HCT116 (cell line): ENCODE measurements at regions not wholly inside any gene's neighbourhood (a gene's known extent, or its start where the extent isn't known, plus 50 kb on each side); places are given as distances from the start of the nearest gene placed in this dataset.

ENCODE experiments used
- ATAC-seq: fragments of 200-7000 bp; cut with Tn5 transposase; 2 replicates; pipeline ENCODE4 v1.9.1; 2020; ENCODE audit warnings: mild to moderate bottlenecking, moderate library complexity
- BruUV-seq: library from RNA; stranded (reverse); fragments of 400-500 nt; replicated peaks from 2 replicates; lab custom pipeline; 2021; lab: Mats Ljungman, UMichigan
- CTCF ChIA-PET: fragments of 300-600 bp; sonication (Branson Sonifier 250); formaldehyde crosslinking; loops from one replicate; lab custom pipeline; 2021; ENCODE audit warnings: antibody characterized with exemption; lab: Charles Lee
- POLR2A ChIA-PET: fragments of 300-600, 350-600 bp; sonication (Branson Sonifier 250); formaldehyde crosslinking; loops from one replicate; lab custom pipeline; 2021; ENCODE audit warnings: antibody characterized with exemption; lab: Charles Lee
- RAD21 ChIA-PET, 2 experiments: fragments of 300-600 bp; sonication (Branson Sonifier 250); formaldehyde crosslinking; loops; one replicate each; lab custom pipeline; 2023; ENCODE audit warnings: low total read pairs in 2 of 2; ENCODE audit not compliant: uncharacterized antibody in 2 of 2, unreplicated experiment in 2 of 2, low non-redundant PET in 1 of 2; lab: Charles Lee
- DNase-seq: peaks from one replicate; pipeline ENCODE4 v3.0.0-alpha.2; 2010; ENCODE audit warnings: low read depth, low spot score
- H2AFZ ChIP-seq: fragments of 200-600 bp; shearing (Covaris generic), sonication (generic); 2 replicates; pipeline ENCODE4 v1.6.1; 2017; ENCODE audit warnings: low read depth, mixed run types, mixed read lengths, antibody characterized with exemption, low read length; ENCODE audit not compliant: poor library complexity, severe bottlenecking
- H3K27ac ChIP-seq: 2 replicates; pipeline ENCODE4 v1.5.1; 2012; ENCODE audit warnings: low read depth, low read length
- H3K27me3 ChIP-seq: fragments of 200-600 bp; sonication (generic); 2 replicates; pipeline ENCODE4 v1.6.1; 2016; ENCODE audit warnings: mixed run types, low read length, mixed read lengths; ENCODE audit not compliant: insufficient read depth
- H3K36me3 ChIP-seq, 2 experiments: fragments of 200-500 bp in 1 of 2; fragments of 200-600 bp in 1 of 2; sonication (Bioruptor generic) in 1 of 2; sonication (generic) in 1 of 2; 2 replicates each; pipeline versions ENCODE4 v1.5.1 to v1.6.1; 2014 to 2016; ENCODE audit warnings: low read length in 2 of 2, inconsistent platforms in 1 of 2, mixed read lengths in 1 of 2, mixed run types in 1 of 2; ENCODE audit not compliant: insufficient read depth in 2 of 2, control insufficient read depth in 1 of 2
- H3K4me1 ChIP-seq, 2 experiments: fragments of 200-600 bp in 1 of 2; sonication (generic) in 1 of 2; 2 replicates each; pipeline versions ENCODE4 v1.5.1 to v1.6.1; 2012 to 2017; ENCODE audit warnings: low read length in 2 of 2, inconsistent platforms in 1 of 2, mild to moderate bottlenecking in 1 of 2, mixed read lengths in 1 of 2, mixed run types in 1 of 2, moderate library complexity in 1 of 2; ENCODE audit not compliant: insufficient read depth in 2 of 2, control insufficient read depth in 1 of 2
- H3K4me2 ChIP-seq: fragments of 200-600 bp; sonication (generic); 2 replicates; pipeline ENCODE4 v1.6.1; 2017; ENCODE audit warnings: mixed run types, low read length, mixed read lengths
- H3K4me3 ChIP-seq, 2 experiments: fragments of 200-600 bp in 1 of 2; sonication (generic) in 1 of 2; replicated peaks in 1 of 2; 2 replicates each; pipeline ENCODE4 v1.5.1; 2011 to 2016; ENCODE audit warnings: low read length in 2 of 2, control low read depth in 1 of 2, low read depth in 1 of 2, mild to moderate bottlenecking in 1 of 2, mixed read lengths in 1 of 2, mixed run types in 1 of 2
- H3K79me2 ChIP-seq: fragments of 200-600 bp; sonication (generic); 2 replicates; pipeline ENCODE4 v1.6.1; 2017; ENCODE audit warnings: mild to moderate bottlenecking, mixed run types, low read length, moderate library complexity, mixed read lengths; ENCODE audit not compliant: insufficient read depth
- H3K9ac ChIP-seq: fragments of 200-600 bp; sonication (generic); 2 replicates; pipeline ENCODE4 v1.6.1; 2016; ENCODE audit warnings: low read length, mixed read lengths
- H3K9me2 ChIP-seq: fragments of 200-600 bp; sonication (generic), shearing (Covaris generic); 2 replicates; pipeline ENCODE4 v1.6.1; 2017; ENCODE audit warnings: mixed run types, mild to moderate bottlenecking, moderate library complexity; ENCODE audit not compliant: insufficient read depth
- H3K9me3 ChIP-seq, 2 experiments: fragments of 200-500 bp in 1 of 2; fragments of 200-600 bp in 1 of 2; sonication (Bioruptor generic) in 1 of 2; sonication (generic) in 1 of 2; 2 replicates each; pipeline ENCODE4 v1.6.1; 2014 to 2017; ENCODE audit warnings: low read length in 2 of 2, mixed read lengths in 2 of 2, inconsistent platforms in 1 of 2, low read depth in 1 of 2, mild to moderate bottlenecking in 1 of 2, mixed run types in 1 of 2, moderate library complexity in 1 of 2; ENCODE audit not compliant: control insufficient read depth in 1 of 2, insufficient read depth in 1 of 2
- H4K20me1 ChIP-seq: fragments of 200-600 bp; sonication (generic), shearing (Covaris generic); 2 replicates; pipeline ENCODE4 v1.6.1; 2017; ENCODE audit warnings: mixed run types, mild to moderate bottlenecking, moderate library complexity; ENCODE audit not compliant: insufficient read depth
- CBX3 ChIP-seq: IDR thresholded peaks from 2 replicates; pipeline ENCODE4 v1.6.1; 2012; ENCODE audit warnings: low read depth
- CEBPB ChIP-seq: IDR thresholded peaks from 2 replicates; pipeline ENCODE4 v1.6.1; 2012; ENCODE audit warnings: low read depth
- EGR1 ChIP-seq: IDR thresholded peaks from 2 replicates; pipeline ENCODE4 v1.6.1; 2012; ENCODE audit warnings: low read depth
- EZH2phosphoT487 ChIP-seq: fragments of 200-600 bp; IDR thresholded peaks from 2 replicates; pipeline ENCODE4 v1.6.1; 2018; ENCODE audit warnings: antibody characterized with exemption, borderline replicate concordance
- FOSL1 ChIP-seq: IDR thresholded peaks from 2 replicates; pipeline ENCODE4 v1.6.1; 2012; ENCODE audit warnings: low read depth
- JUND ChIP-seq: IDR thresholded peaks from 2 replicates; pipeline ENCODE4 v1.6.1; 2012
- POLR2AphosphoS5 ChIP-seq: IDR thresholded peaks from 2 replicates; pipeline ENCODE4 v1.6.1; 2011; ENCODE audit warnings: mild to moderate bottlenecking, low read depth, low read length, moderate library complexity
- SIN3A ChIP-seq: IDR thresholded peaks from 2 replicates; pipeline ENCODE4 v1.6.1; 2012; ENCODE audit warnings: low read depth
- SP1 ChIP-seq: IDR thresholded peaks from 2 replicates; pipeline ENCODE4 v1.6.1; 2012; ENCODE audit warnings: low read depth
- YY1 ChIP-seq: IDR thresholded peaks from 2 replicates; pipeline ENCODE4 v1.6.1; 2011; ENCODE audit warnings: low read length, low read depth, moderate library complexity, mild to moderate bottlenecking; ENCODE audit not compliant: insufficient replicate concordance; ENCODE audit errors: extremely low read depth
- ZFX ChIP-seq: fragments of 450-650 bp; IDR thresholded peaks from 2 replicates; pipeline ENCODE4 v1.6.1; 2017
- intact Hi-C: fragments of 100-400 bp; cut with micrococcal nuclease; formaldehyde crosslinking; loops from 2 replicates; pipeline ENCODE4 v1.10.0; 2022
- TF ChIP-seq, protein P1 (sequence below): IDR thresholded peaks from 2 replicates; pipeline ENCODE4 v1.6.1; 2011; ENCODE audit warnings: mild to moderate bottlenecking, low read length, moderate library complexity; ENCODE audit not compliant: insufficient replicate concordance; ENCODE audit errors: extremely low read depth
- TF ChIP-seq, protein P2 (sequence below): IDR thresholded peaks from 2 replicates; pipeline ENCODE4 v1.6.1; 2012
- TF ChIP-seq, protein P3 (sequence below), 3 experiments: fragments of 200-600 bp in 1 of 3; sonication (generic) in 1 of 3; IDR thresholded peaks in 2 of 3; conservative IDR thresholded peaks in 1 of 3; 2 replicates each; pipeline ENCODE4 v1.5.1; 2012 to 2017; ENCODE audit warnings: low read depth in 2 of 3, low read length in 2 of 3, antibody characterized with exemption in 1 of 3, borderline replicate concordance in 1 of 3, control low read depth in 1 of 3, mild to moderate bottlenecking in 1 of 3, mixed read lengths in 1 of 3, mixed run types in 1 of 3, moderate library complexity in 1 of 3; ENCODE audit not compliant: insufficient read depth in 1 of 3

DNA sequence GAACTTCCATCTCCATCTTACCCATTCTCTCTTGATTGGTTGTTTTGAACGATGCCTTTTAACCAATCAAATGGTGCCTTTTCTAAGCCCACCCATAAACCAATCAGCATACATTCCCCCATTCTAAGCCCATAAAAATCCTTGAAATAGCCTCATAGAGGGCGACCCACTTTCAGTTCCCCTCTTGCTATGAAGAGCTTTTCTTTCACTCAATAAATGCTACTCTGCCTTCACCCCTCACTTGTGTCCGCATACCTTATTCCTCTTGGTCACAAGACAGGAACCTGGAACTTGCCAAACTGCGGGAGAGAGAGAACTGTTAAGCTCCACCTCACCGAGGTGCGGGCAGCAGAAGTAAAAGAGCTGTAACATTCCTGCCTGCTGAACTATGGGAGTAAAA lies 1602.0 kb upstream of the LRRTM3 start:
- Histone ChIP-seq H3K9me2 (no peaks in the 10 kb centered on the region), H3K79me2 (no peaks in the 10 kb centered on the region), H3K4me1 (no peaks in the 10 kb centered on the region), H4K20me1 (no peaks in the 10 kb centered on the region), H3K4me3 (no peak overlapping the region), H3K9me3 (no peaks in the 10 kb centered on the region), H3K27ac (no peak overlapping the region), H3K4me2 (no peak overlapping the region), H2AFZ (no peak overlapping the region), H3K36me3 (no peaks in the 10 kb centered on the region), H3K27me3 (no peaks in the 10 kb centered on the region), H3K9ac (no peak overlapping the region)
- intact Hi-C loops: no loop called here
- POLR2A ChIA-PET: no interaction called here
- CTCF ChIA-PET: no interaction called here
- BruUV-seq: no TSS peak
- RAD21 ChIA-PET: no interaction called here
- DNase-seq (no peak), ATAC-seq (no peak)
- TF ChIP-seq ZFX: no peak
- no peak for TF ChIP-seq SP1
- TF ChIP-seq CBX3: no peak
- no peak for TF ChIP-seq EGR1
- TF ChIP-seq JUND: no peak
- TF ChIP-seq FOSL1: no peak
- TF ChIP-seq SIN3A: no peak
- TF ChIP-seq EZH2phosphoT487: no peak

DNA sequence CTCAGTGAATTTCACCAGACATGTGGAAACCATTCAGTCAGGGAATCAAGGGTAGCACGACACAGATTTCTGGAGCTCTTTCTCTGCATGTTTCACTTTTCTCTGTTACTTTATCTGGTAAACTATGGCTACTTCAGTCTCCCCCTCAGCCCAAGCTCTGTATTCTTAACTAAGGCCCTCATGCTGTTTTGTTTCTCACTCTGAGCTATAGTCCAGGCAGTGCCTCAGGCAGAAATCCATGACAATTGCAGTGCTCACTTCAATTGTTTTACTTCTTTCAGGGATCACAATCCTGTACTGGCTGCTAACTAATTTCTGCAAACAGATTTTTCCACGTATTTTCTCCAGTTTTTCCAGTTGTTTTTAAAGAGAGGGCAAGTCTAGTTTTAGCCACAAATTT lies 1599.9 kb upstream of the LRRTM3 start:
- H3K27me3 ChIP-seq: no peaks in the 10 kb centered on the region
- TF ChIP-seq, protein P1, sequence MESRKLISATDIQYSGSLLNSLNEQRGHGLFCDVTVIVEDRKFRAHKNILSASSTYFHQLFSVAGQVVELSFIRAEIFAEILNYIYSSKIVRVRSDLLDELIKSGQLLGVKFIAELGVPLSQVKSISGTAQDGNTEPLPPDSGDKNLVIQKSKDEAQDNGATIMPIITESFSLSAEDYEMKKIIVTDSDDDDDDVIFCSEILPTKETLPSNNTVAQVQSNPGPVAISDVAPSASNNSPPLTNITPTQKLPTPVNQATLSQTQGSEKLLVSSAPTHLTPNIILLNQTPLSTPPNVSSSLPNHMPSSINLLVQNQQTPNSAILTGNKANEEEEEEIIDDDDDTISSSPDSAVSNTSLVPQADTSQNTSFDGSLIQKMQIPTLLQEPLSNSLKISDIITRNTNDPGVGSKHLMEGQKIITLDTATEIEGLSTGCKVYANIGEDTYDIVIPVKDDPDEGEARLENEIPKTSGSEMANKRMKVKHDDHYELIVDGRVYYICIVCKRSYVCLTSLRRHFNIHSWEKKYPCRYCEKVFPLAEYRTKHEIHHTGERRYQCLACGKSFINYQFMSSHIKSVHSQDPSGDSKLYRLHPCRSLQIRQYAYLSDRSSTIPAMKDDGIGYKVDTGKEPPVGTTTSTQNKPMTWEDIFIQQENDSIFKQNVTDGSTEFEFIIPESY: no peak
- TF ChIP-seq FOSL1: no peak
- TF ChIP-seq CEBPB: no peak
- TF ChIP-seq, protein P2, sequence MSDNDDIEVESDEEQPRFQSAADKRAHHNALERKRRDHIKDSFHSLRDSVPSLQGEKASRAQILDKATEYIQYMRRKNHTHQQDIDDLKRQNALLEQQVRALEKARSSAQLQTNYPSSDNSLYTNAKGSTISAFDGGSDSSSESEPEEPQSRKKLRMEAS: no peak
- TF ChIP-seq YY1: no peak
- TF ChIP-seq POLR2AphosphoS5: no peak
- TF ChIP-seq, protein P3, sequence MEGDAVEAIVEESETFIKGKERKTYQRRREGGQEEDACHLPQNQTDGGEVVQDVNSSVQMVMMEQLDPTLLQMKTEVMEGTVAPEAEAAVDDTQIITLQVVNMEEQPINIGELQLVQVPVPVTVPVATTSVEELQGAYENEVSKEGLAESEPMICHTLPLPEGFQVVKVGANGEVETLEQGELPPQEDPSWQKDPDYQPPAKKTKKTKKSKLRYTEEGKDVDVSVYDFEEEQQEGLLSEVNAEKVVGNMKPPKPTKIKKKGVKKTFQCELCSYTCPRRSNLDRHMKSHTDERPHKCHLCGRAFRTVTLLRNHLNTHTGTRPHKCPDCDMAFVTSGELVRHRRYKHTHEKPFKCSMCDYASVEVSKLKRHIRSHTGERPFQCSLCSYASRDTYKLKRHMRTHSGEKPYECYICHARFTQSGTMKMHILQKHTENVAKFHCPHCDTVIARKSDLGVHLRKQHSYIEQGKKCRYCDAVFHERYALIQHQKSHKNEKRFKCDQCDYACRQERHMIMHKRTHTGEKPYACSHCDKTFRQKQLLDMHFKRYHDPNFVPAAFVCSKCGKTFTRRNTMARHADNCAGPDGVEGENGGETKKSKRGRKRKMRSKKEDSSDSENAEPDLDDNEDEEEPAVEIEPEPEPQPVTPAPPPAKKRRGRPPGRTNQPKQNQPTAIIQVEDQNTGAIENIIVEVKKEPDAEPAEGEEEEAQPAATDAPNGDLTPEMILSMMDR (IDR thresholded peaks at IDR 0.05 in 2 of 3, conservative IDR thresholded peaks at IDR 0.05 in 1 of 3; ENCODE audit: borderline replicate concordance in 1 of 3, insufficient read depth in 1 of 3, low read depth in 2 of 3, low read length in 2 of 3): no peak
- TF ChIP-seq ZFX: no peak
- no peak for TF ChIP-seq JUND
- no peak for TF ChIP-seq SIN3A
- ChIA-PET CTCF (no interaction called here), POLR2A (no interaction called here), RAD21 (no interaction called here)
- H3K4me2 ChIP-seq: no peak overlapping the region
- intact Hi-C loops: no loop called here
- DNase-seq (no peak), ATAC-seq (no peak)
- H3K4me1 ChIP-seq: no peaks in the 10 kb centered on the region
- H3K79me2 ChIP-seq: no peaks in the 10 kb centered on the region
- H3K9me3 ChIP-seq: no peaks in the 10 kb centered on the region
- no TSS peak for BruUV-seq
- no peak overlapping the region for H3K27ac ChIP-seq
- H3K4me3 ChIP-seq: no peak overlapping the region
- H4K20me1 ChIP-seq: no peaks in the 10 kb centered on the region
- no peaks in the 10 kb centered on the region for H3K9me2 ChIP-seq
- no peak overlapping the region for H2AFZ ChIP-seq
- H3K9ac ChIP-seq: no peak overlapping the region
- H3K36me3 ChIP-seq: no peaks in the 10 kb centered on the region
